ENCODE measurements at regions not wholly inside any gene's neighbourhood (a gene's known extent, or its start where the extent isn't known, plus 50 kb on each side); places are given as distances from the start of the nearest gene placed in this dataset.

- DNase-seq, result no peak
- Mint-ChIP-seq H3K27ac (no peak overlapping the region), H3K4me3 (no peak overlapping the region), H3K4me1 (no peaks in the 10 kb centered on the region), H3K27me3 (ENCODE audit: low read depth in 3 of 3) (peaks cover 0 to 2% (median 0%) of the 10 kb centered on the region in 3 donors), H3K36me3 (no peaks in the 10 kb centered on the region), H3K9me3 (no peaks in the 10 kb centered on the region)
Measured at GRCh38 chr18:79579807-79580497, 99.7 kb upstream of the CTDP1 start.

GRCh38 chr18:79580498-79581171, 99.0 kb upstream of the CTDP1 start:
- Mint-ChIP-seq H3K4me3 (no peak overlapping the region), H3K36me3 (no peaks in the 10 kb centered on the region), H3K9me3 (no peaks in the 10 kb centered on the region), H3K27me3 (ENCODE audit: low read depth in 3 of 3) (peaks cover 0 to 2% (median 0%) of the 10 kb centered on the region in 3 donors), H3K4me1 (no peaks in the 10 kb centered on the region), H3K27ac (no peak overlapping the region)
- no peak for DNase-seq

GRCh38 chr18:79581406-79581805, 98.2 kb upstream of the CTDP1 start:
- Mint-ChIP-seq H3K4me1 (no peaks in the 10 kb centered on the region), H3K27ac (no peak overlapping the region), H3K4me3 (no peak overlapping the region), H3K36me3 (no peaks in the 10 kb centered on the region), H3K9me3 (no peaks in the 10 kb centered on the region), H3K27me3 (ENCODE audit: low read depth in 3 of 3) (peaks cover 0 to 2% (median 0%) of the 10 kb centered on the region in 3 donors)
- DNase-seq, result no peak

- Mint-ChIP-seq H3K27ac (no peak overlapping the region), H3K4me1 (no peaks in the 10 kb centered on the region), H3K4me3 (no peak overlapping the region), H3K36me3 (no peaks in the 10 kb centered on the region), H3K9me3 (no peaks in the 10 kb centered on the region), H3K27me3 (ENCODE audit: low read depth in 3 of 3) (peaks cover 0 to 2% (median 0%) of the 10 kb centered on the region in 3 donors)
- DNase-seq, result no peak
Measured at GRCh38 chr18:79581911-79582310, 97.7 kb upstream of the CTDP1 start.

- Mint-ChIP-seq H3K36me3 (no peaks in the 10 kb centered on the region), H3K27me3 (ENCODE audit: low read depth in 3 of 3) (peaks cover 0 to 2% (median 0%) of the 10 kb centered on the region in 3 donors), H3K4me1 (no peaks in the 10 kb centered on the region), H3K27ac (no peak overlapping the region), H3K4me3 (no peak overlapping the region), H3K9me3 (no peaks in the 10 kb centered on the region)
- DNase-seq, result no peak
Measured at GRCh38 chr18:79582978-79583377, 96.6 kb upstream of the CTDP1 start.

- H3K9me3 Mint-ChIP-seq, result no peaks in the 10 kb centered on the region
- no peaks in the 10 kb centered on the region for H3K36me3 Mint-ChIP-seq
- no peak for DNase-seq
Measured at GRCh38 chr18:79583426-79583825, 96.2 kb upstream of the CTDP1 start.

GRCh38 chr18:79583984-79584401, 95.6 kb upstream of the CTDP1 start:
- H3K36me3 Mint-ChIP-seq, result no peaks in the 10 kb centered on the region
- H3K9me3 Mint-ChIP-seq, result no peaks in the 10 kb centered on the region
- H3K4me3 Mint-ChIP-seq, result no peak overlapping the region
- H3K4me1 Mint-ChIP-seq, result no peaks in the 10 kb centered on the region
- H3K27ac Mint-ChIP-seq, result no peak overlapping the region
- peaks cover 0 to 2% (median 2%) of the 10 kb centered on the region in 3 donors for H3K27me3 Mint-ChIP-seq (ENCODE audit: low read depth in 3 of 3)
- DNase-seq, result no peak

More at GRCh38 chr18:79583426-79583825, 96.2 kb upstream of the CTDP1 start:
- Mint-ChIP-seq H3K4me1 (no peaks in the 10 kb centered on the region), H3K4me3 (no peak overlapping the region), H3K27me3 (ENCODE audit: low read depth in 3 of 3) (peaks cover 0 to 2% (median 2%) of the 10 kb centered on the region in 3 donors), H3K27ac (no peak overlapping the region)

GRCh38 chr18:79584491-79585394, 94.9 kb upstream of the CTDP1 start:
- no peak for DNase-seq
- H3K9me3 Mint-ChIP-seq, result no peaks in the 10 kb centered on the region
- H3K36me3 Mint-ChIP-seq, result no peaks in the 10 kb centered on the region
- no peaks in the 10 kb centered on the region for H3K4me1 Mint-ChIP-seq
- peaks cover 0 to 2% (median 2%) of the 10 kb centered on the region in 3 donors for H3K27me3 Mint-ChIP-seq (ENCODE audit: low read depth in 3 of 3)
- no peak overlapping the region for H3K27ac Mint-ChIP-seq
- H3K4me3 Mint-ChIP-seq, result no peak overlapping the region

GRCh38 chr18:79585395-79586370, 93.9 kb upstream of the CTDP1 start:
- H3K4me1 Mint-ChIP-seq, result no peaks in the 10 kb centered on the region
- H3K4me3 Mint-ChIP-seq, result no peak overlapping the region
- no peaks in the 10 kb centered on the region for H3K36me3 Mint-ChIP-seq
- H3K27me3 Mint-ChIP-seq (ENCODE audit: low read depth in 3 of 3), result peaks cover 0 to 2% (median 2%) of the 10 kb centered on the region in 3 donors
- DNase-seq, result no peak
- no peak overlapping the region for H3K27ac Mint-ChIP-seq
- no peaks in the 10 kb centered on the region for H3K9me3 Mint-ChIP-seq

- Mint-ChIP-seq H3K27me3 (ENCODE audit: low read depth in 3 of 3) (peaks cover 0 to 2% (median 2%) of the 10 kb centered on the region in 3 donors), H3K27ac (no peak overlapping the region)
- no peak for DNase-seq
Measured at GRCh38 chr18:79586436-79587225, 93.0 kb upstream of the CTDP1 start.

GRCh38 chr18:79587226-79587741, 92.3 kb upstream of the CTDP1 start:
- Mint-ChIP-seq H3K27ac (no peak overlapping the region), H3K4me1 (no peaks in the 10 kb centered on the region), H3K4me3 (no peak overlapping the region), H3K36me3 (no peaks in the 10 kb centered on the region), H3K27me3 (ENCODE audit: low read depth in 3 of 3) (peaks cover 0 to 2% (median 2%) of the 10 kb centered on the region in 3 donors), H3K9me3 (peaks cover 0 to under 1% (median 0%) of the 10 kb centered on the region in 6 donors)
- DNase-seq, result no peak

More at GRCh38 chr18:79586436-79587225, 93.0 kb upstream of the CTDP1 start:
- no peak overlapping the region for H3K4me3 Mint-ChIP-seq
- no peaks in the 10 kb centered on the region for H3K9me3 Mint-ChIP-seq
- no peaks in the 10 kb centered on the region for H3K4me1 Mint-ChIP-seq
- no peaks in the 10 kb centered on the region for H3K36me3 Mint-ChIP-seq

All from immature natural killer cell (primary cell).